ENCODE measurements at regions not wholly inside any gene's neighbourhood (a gene's known extent, or its start where the extent isn't known, plus 50 kb on each side); places are given as distances from the start of the nearest gene placed in this dataset.
A peak's percentile ranks its signal among the peaks of the same experiment; 100 is the strongest.

DNA sequence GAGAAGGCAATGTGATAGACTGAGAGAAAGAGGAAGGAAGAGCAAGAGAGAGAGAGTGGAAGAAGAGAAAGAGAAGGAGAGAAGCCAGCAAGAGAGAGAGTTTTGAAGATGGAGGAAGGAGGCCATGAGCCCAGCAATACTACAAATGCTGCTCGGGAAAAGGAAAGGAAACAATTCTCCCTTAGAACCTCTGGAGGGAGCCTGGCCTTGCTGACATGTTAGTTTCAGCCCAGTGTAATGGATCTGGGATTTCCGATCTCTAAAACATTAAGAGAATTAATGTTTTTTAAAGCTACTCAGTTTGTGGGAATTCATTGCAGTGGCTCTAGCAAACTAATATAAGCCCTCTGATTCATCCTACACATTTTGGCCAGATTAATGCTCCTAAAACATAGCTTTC is 206.8 kb upstream of the MTPN start:
- Mint-ChIP-seq H3K27ac (no peak overlapping the region), H3K27me3 (no peaks in the 10 kb centered on the region), H3K4me3 (no peak overlapping the region), H3K36me3 (peaks cover 0 to 15% (median 4%) of the 10 kb centered on the region in 3 donors), H3K4me1 (peaks cover 4 to 34% (median 14%) of the 10 kb centered on the region in 4 donors), H3K9me3 (peaks cover 0 to 13% (median 0%) of the 10 kb centered on the region in 9 donors)
- POLR2A ChIA-PET: no interaction called here
- no peak for DNase-seq
- no peak for ATAC-seq

DNA sequence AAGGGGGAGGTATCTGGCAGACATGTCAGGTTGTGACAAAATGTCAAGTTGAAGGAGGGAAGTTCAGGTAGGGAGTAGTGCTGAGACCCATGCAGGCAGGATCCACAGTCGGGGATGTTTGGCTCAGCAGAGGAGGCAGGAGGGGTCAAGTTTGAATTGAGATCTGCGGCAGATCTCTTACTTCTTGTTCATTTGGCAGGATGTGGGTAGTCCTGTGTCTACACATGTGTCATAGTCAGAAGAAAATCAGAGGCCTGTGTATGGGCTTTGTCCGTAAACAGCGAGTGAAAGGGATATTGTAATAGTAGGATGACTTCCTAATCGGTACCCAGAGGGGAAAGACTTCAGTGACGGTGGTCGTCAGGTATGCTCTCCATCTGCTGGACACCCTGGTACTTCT is 203.8 kb upstream of the MTPN start:
- H3K9me3 Mint-ChIP-seq: peaks cover 0 to 13% (median 0%) of the 10 kb centered on the region in 9 donors
- peak overlapping the region in 2 of 10 donors; percentile 12 to 65 for H3K27ac Mint-ChIP-seq
- POLR2A ChIA-PET: interaction anchor here (0.6 kb wide), 1 partner anchor 592 kb away, joined by 3 read pairs; no protein-coding TSS in a partner anchor
- H3K36me3 Mint-ChIP-seq: peaks cover 0 to 14% (median 4%) of the 10 kb centered on the region in 3 donors
- DNase-seq: peak in 1 of 10 donors; percentile 13
- no peak for ATAC-seq
- H3K27me3 Mint-ChIP-seq: no peaks in the 10 kb centered on the region
- no peak overlapping the region for H3K4me3 Mint-ChIP-seq
- H3K4me1 Mint-ChIP-seq: peaks cover 4 to 39% (median 19%) of the 10 kb centered on the region in 4 donors

DNA sequence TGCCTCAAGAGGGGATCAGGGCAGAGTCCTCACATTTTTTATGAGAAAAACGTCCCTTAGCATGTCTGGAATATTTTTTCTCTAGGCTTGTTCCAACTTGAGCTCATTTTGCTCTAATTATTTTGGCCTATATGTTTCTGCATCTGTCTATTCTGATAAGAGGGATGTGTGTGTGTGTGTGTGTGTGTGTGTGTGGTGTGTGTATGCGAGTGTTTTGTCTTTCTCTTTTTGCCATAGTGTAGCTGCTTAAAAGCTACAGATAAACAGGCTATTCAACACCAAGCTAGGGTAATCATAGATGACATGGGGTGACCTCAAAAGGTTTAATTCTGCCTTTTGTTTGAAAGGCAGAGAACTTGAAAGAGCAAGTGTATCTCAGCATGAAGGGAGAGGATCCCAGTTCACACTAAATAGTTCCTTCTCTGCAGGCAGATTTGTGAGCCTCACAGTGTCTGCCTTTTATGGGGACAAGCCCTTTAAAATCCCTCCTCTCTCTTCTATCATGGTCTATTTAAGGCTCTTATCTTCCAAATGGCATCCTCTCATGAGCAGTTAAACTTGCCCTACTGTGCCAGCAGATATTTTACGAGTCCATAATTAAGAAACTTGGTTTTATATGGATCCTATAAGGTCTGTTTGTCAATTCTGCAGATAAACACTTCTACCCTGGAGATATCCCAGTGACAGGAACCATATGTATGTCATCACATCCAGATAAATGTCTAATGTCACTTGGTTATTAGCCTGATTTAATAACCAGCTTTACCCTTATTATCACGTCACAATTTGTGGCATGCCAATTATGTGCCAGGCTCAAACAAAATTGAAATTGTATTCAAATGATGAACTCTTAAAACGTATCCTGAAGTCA is 202.9 kb upstream of the MTPN start:
- peak in 1 of 10 donors; percentile 1 for DNase-seq
- POLR2A ChIA-PET: no interaction called here
- H3K27ac Mint-ChIP-seq: peak overlapping the region in 3 of 10 donors; percentile 22 to 70 (median 30)
- H3K4me3 Mint-ChIP-seq: peak overlapping the region in 3 of 10 donors; percentile 3 to 61 (median 34)
- peaks cover 4 to 39% (median 19%) of the 10 kb centered on the region in 4 donors for H3K4me1 Mint-ChIP-seq
- no peak for ATAC-seq
- H3K9me3 Mint-ChIP-seq: peaks cover 0 to 13% (median 0%) of the 10 kb centered on the region in 9 donors
- no peaks in the 10 kb centered on the region for H3K27me3 Mint-ChIP-seq
- peaks cover 0 to 14% (median 4%) of the 10 kb centered on the region in 3 donors for H3K36me3 Mint-ChIP-seq

DNA sequence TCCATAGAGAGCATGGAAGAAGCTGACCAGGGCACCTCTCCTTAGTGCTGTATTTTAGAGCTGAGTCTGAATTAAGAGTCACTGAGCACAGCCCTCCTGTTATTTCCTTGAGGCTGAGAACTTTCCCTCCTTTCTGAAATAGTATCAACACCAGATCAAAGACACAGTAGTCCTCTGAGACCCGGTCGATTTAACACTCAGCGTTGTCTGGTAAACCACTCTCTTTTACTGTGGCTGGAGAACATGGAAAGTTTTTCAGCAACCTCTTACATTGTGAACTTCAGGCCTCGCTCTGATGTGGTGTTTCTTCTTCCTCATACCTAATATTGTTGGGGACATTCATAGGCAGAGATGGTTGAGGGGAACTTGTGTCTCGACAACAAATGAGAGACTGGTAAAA is 202.0 kb upstream of the MTPN start:
- peak overlapping the region in 4 of 10 donors; percentile 12 to 70 (median 36) for H3K27ac Mint-ChIP-seq
- DNase-seq: peak in 2 of 10 donors; percentile 8 to 35

DNA sequence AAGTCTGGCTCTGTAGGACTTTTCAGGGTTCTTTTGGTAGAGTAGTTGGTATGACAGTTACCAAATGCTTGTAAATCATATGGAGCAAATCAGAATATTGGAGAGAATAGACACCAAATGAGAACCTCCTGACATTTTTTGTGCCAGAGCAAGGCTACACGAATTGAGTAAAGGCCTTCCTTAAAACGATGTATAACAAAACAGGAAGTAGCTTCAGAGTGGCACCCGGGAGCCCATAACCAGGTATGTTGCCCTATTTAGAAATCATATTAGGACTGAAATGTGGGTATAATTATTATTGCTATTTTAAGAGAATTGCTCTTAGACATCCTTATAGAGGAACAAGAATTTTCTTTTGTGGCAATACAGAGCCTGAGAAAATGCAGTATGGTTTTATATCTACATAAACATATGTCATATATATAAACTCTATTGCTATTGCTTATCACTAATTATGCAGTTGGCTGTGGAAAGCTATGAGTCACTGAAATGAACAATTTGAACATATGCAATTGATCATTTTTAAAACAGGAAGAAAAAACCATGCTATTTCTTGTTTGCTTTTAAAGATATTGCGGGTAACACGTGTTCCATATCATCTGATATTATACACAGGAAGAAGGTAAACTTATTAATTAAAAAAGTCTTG is 197.4 kb upstream of the MTPN start:
- ATAC-seq (no peak), DNase-seq (no peak)
- Mint-ChIP-seq H3K4me1 (peaks cover 4 to 16% (median 10%) of the 10 kb centered on the region in 4 donors), H3K36me3 (peaks cover 0 to 5% (median 0%) of the 10 kb centered on the region in 3 donors), H3K4me3 (no peak overlapping the region), H3K27me3 (no peaks in the 10 kb centered on the region), H3K27ac (no peak overlapping the region), H3K9me3 (peaks cover 0 to 3% (median 0%) of the 10 kb centered on the region in 9 donors)
- POLR2A ChIA-PET: no interaction called here

More for the DNA sequence above, 202.0 kb upstream of the MTPN start:
- POLR2A ChIA-PET: no interaction called here
- Mint-ChIP-seq H3K27me3 (no peaks in the 10 kb centered on the region), H3K9me3 (peaks cover 0 to 13% (median 0%) of the 10 kb centered on the region in 9 donors), H3K36me3 (peaks cover 0 to 14% (median 4%) of the 10 kb centered on the region in 3 donors), H3K4me3 (peak overlapping the region in 5 of 10 donors; percentile 3 to 61 (median 34)), H3K4me1 (peaks cover 4 to 39% (median 20%) of the 10 kb centered on the region in 4 donors)
- peak; percentile 52 to 61 for ATAC-seq

DNA sequence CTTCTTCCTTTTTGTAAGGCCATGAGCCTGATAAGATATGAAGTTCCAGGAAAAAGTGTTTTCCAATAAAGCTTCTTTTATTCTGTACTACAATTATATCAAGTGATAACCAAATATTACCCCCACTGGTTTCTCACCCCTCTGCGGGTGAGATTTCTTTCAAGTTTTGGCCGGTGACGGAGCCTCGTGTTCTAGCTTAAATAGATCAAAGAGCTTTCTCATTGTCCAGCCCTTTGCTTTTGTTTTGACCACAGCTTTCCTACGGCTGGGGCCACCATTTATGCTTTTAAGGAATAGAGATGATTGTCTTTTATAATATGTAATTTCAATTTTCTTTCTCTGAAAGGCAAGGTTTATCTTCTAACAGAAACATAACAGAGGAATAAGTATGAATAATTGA is 196.7 kb upstream of the MTPN start:
- Mint-ChIP-seq H3K27ac (no peak overlapping the region), H3K4me1 (peaks cover 0 to 11% (median 3%) of the 10 kb centered on the region in 4 donors), H3K36me3 (peaks cover 0 to 5% (median 0%) of the 10 kb centered on the region in 3 donors), H3K27me3 (no peaks in the 10 kb centered on the region), H3K4me3 (no peak overlapping the region), H3K9me3 (peaks cover 0 to 3% (median 0%) of the 10 kb centered on the region in 9 donors)
- DNase-seq (no peak), ATAC-seq (no peak)
- POLR2A ChIA-PET: no interaction called here

DNA sequence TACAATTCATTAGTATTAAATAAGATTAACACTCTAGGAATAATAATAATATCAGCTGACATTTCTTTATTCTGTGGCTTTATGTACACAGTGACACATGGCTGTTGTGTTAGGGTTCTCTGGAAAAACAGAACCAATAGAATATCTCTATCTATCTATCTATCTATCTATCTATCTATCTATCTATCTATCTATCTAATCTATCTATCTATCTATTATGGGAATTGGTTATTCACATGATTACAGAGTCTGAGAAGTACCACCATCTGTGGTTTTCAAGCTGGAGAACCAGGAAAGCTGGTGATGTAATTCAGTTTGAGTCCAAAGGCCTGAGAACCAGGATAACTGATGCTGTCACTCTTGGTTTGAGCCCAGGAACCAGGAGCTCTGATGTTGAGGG is 194.1 kb upstream of the MTPN start:
- Mint-ChIP-seq H3K4me3 (no peak overlapping the region), H3K27me3 (peaks cover 0 to 1% (median 0%) of the 10 kb centered on the region in 5 donors), H3K9me3 (peaks cover 0 to 3% (median 0%) of the 10 kb centered on the region in 9 donors), H3K4me1 (peaks cover 0 to 2% (median 0%) of the 10 kb centered on the region in 4 donors), H3K36me3 (no peaks in the 10 kb centered on the region), H3K27ac (no peak overlapping the region)
- no peak for ATAC-seq
- DNase-seq: no peak
- POLR2A ChIA-PET: no interaction called here

DNA sequence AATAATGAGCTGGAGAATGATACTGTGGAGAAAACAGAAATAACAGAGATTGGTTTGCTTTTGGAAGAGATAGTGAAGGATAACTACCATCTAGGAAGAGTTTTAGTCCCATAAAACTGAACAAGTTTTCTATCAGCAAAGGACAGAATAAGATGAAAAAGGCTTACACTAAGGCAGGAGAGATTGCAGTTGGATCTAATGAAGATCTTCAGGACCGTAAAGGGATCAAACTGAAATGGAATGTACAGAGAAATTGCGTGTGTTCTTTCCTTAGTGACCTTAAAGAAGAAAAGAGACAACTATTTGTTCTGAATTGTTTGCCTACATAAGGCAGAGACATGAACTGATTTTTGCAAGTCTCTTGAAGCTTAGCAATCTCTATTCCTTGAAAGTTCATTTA is 191.7 kb upstream of the MTPN start:
- H3K9me3 Mint-ChIP-seq: peaks cover 0 to 3% (median 0%) of the 10 kb centered on the region in 9 donors
- peaks cover 0 to 2% (median 0%) of the 10 kb centered on the region in 3 donors for H3K36me3 Mint-ChIP-seq
- peaks cover 0 to 1% (median 0%) of the 10 kb centered on the region in 5 donors for H3K27me3 Mint-ChIP-seq
- H3K4me1 Mint-ChIP-seq: no peaks in the 10 kb centered on the region
- H3K27ac Mint-ChIP-seq: no peak overlapping the region
- no peak for ATAC-seq
- DNase-seq: no peak
- H3K4me3 Mint-ChIP-seq: no peak overlapping the region
- POLR2A ChIA-PET: no interaction called here

DNA sequence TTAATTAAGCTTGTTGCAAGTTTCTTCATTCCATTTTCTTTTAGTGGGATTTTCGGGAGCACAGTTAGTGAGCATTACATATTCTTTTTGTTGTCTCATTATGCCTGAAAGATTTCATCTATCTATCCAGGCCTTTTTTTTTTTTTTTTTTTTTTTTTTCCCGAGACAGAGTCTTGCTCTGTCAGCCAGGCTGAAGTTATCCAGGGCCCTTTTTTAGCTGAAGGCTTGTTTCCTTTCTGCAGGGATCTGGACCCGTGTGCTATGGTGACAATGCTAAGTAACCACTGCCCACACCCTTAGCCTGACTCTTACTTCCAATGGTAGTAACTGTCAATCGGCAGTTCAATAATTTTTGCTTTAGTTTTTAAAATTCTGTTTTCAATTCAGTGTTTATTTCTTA is 190.8 kb upstream of the MTPN start:
- no peak for DNase-seq
- H3K9me3 Mint-ChIP-seq: peaks cover 0 to 3% (median 0%) of the 10 kb centered on the region in 9 donors
- H3K27ac Mint-ChIP-seq: no peak overlapping the region
- no peaks in the 10 kb centered on the region for H3K4me1 Mint-ChIP-seq
- H3K4me3 Mint-ChIP-seq: no peak overlapping the region
- H3K36me3 Mint-ChIP-seq: peaks cover 0 to 4% (median under 1%) of the 10 kb centered on the region in 3 donors
- no peak for ATAC-seq
- H3K27me3 Mint-ChIP-seq: peaks cover 0 to 1% (median 0%) of the 10 kb centered on the region in 5 donors
- POLR2A ChIA-PET: no interaction called here

DNA sequence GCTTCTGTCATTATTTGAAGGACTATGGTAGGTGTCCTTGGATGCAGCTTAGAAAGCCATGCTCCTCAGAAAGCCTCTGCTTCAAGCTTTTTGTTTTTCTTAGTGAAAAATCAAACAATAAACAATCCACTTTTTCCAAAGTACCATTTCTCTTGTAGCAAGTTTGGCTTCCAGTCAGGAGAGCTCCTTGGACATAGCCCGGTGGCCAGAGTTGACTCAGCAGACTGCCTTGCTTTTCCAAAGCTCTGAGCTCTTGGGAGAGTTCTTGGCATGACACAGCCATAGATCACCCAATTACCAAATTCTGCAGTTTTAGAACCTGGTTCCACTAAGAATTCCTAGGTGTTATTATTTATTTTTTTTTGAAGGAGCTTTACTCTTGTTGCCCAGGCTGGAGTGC is 189.4 kb upstream of the MTPN start:
- Mint-ChIP-seq H3K4me1 (no peaks in the 10 kb centered on the region), H3K27me3 (peaks cover 0 to 3% (median 0%) of the 10 kb centered on the region in 5 donors), H3K36me3 (peaks cover 0 to 4% (median 2%) of the 10 kb centered on the region in 3 donors), H3K9me3 (no peaks in the 10 kb centered on the region), H3K27ac (no peak overlapping the region), H3K4me3 (no peak overlapping the region)
- no peak for DNase-seq
- ATAC-seq: no peak
- POLR2A ChIA-PET: no interaction called here

DNA sequence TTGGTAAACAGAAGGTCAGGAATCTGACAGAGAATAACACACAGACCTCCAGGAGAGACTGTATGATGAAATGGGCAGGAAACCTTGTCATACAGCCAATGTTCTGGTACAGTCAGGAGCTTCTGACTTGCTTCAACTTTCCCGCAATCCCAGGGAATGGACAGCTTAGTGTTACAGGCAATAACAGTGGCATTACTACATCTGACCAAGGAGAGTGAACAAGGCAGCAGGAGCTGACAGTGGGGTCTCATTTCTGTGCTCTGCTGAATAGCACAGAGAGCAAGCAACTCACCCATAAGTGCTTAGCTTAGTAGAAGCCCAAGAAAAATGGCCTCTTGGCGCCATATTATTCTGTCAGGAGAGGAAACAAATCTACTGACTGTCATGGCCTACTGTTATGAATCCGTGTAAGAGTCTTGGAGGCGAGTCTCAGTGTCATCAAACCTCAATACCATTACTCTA is 186.2 kb upstream of the MTPN start:
- Mint-ChIP-seq H3K4me1 (no peaks in the 10 kb centered on the region), H3K4me3 (no peak overlapping the region), H3K27me3 (peaks cover 0 to 6% (median 0%) of the 10 kb centered on the region in 5 donors), H3K9me3 (peaks cover 0 to 6% (median 0%) of the 10 kb centered on the region in 9 donors), H3K36me3 (peaks cover 2 to 7% (median 3%) of the 10 kb centered on the region in 3 donors), H3K27ac (no peak overlapping the region)
- POLR2A ChIA-PET: no interaction called here
- DNase-seq (no peak), ATAC-seq (no peak)

DNA sequence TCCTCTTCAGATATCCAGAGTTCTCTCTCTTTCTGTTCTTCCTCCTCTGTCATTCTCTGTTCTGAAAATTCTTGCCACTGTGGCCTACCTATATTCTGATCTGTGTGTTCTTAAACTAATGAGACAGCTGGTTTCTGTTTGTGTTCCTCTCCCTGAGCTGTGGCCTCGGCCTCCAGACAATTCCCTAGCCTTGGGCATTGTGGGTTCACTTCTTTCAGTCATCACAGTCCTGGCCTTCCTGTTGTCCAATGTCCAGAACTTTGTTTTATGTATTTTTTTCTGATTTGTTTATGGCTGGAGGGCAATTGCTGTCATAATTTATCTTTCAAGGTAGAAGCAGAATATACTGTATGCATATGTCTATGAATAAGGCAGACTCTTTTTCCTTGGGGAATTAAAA is 173.2 kb upstream of the MTPN start:
- Mint-ChIP-seq H3K27ac (no peak overlapping the region), H3K27me3 (peaks cover 0 to 5% (median 3%) of the 10 kb centered on the region in 5 donors), H3K9me3 (no peaks in the 10 kb centered on the region), H3K4me1 (no peaks in the 10 kb centered on the region), H3K4me3 (peak overlapping the region in 1 of 10 donors; percentile 36), H3K36me3 (peaks cover 0 to 8% (median 0%) of the 10 kb centered on the region in 3 donors)
- DNase-seq: no peak
- POLR2A ChIA-PET: no interaction called here
- no peak for ATAC-seq

DNA sequence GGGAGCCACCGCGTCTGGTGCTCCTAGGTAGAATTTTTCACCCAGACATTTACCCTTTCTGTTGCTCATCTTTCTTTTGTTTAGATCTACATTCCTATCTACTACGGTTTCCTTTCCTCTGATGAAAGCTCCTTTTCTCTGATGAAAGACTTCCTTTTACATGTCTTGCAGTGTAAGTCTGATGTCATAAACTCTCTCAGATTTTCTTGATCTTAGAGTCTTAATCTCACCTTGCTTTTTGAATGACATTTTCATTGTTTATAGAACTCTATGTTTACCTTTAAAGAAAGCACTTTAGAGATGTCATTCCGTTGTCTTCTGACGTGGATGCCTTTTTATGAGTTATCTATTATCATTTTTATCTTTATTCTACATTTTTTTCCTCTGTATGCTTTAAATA is 171.8 kb upstream of the MTPN start:
- Mint-ChIP-seq H3K27me3 (peaks cover 0 to 5% (median 3%) of the 10 kb centered on the region in 5 donors), H3K4me1 (no peaks in the 10 kb centered on the region), H3K9me3 (no peaks in the 10 kb centered on the region), H3K27ac (no peak overlapping the region), H3K4me3 (no peak overlapping the region), H3K36me3 (peaks cover 0 to 8% (median 0%) of the 10 kb centered on the region in 3 donors)
- ATAC-seq: no peak
- POLR2A ChIA-PET: no interaction called here
- no peak for DNase-seq
